ENCODE measurements at regions not wholly inside any gene's neighbourhood (a gene's known extent, or its start where the extent isn't known, plus 50 kb on each side); places are given as distances from the start of the nearest gene placed in this dataset.

DNA sequence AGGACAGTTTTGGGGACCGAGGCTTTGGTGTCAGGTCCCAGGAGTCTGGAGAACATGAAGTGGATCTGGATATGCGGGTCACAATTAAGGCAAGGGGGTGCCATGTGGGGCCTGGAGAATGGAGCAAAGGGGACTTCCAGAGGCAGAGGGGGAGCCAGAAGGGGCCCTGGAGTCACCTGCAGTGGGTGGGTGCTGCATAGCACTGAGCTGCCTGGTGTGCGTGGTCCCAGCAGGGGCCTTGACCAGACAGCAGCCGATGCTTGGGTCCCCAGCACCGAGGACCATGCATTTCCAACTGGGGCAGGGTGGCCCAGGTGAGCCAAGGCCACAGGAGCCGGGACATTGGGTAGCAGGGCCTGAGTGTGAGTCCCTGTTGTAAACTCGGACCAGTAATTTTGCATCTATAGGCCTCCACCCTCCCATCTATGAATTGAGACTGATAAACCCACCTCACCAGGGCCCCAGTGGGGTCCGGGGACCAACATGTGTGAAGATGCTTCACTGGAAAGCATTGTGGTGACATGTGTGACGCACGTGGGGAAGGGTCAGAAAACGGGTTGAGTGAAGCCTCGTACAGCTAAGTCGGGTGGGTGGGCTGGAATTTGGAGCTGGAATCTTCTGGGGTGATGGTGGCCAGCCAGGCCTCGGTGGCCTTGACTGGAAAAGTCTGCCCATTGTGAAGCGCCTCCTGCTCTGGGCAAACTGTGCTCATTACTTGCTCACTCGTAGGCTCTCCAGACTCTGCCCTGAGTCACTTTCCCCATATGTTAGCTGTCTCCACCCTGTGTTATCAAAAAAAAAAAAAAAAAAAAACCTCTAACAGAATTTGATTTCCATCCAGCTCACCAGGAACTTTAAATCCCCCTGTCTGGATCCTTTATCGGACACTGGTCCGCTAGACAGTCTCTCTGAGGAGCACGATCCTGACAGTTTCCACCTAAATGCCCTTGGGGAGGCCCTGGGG, 90.5 kb upstream of the ZNF469 start:
- DNase-seq, result no peak

DNA sequence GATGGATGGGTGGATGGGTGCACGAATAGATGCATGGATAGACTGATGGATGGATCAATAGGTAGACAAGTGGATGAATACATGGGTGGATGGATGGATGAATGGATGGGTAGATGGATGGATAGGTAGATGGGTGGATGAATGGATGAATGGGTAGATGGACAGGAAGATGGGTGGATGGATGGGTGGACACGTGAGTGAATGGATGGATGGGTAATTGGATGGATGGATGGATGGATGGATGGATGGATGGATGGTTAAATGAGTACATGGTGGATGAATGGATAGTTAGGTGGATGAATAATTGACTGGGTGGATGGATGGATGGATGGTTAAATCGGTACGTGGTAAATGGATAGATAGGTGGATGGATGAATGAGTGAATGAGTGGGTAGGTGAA, 89.7 kb upstream of the ZNF469 start:
- no peak for DNase-seq

DNA sequence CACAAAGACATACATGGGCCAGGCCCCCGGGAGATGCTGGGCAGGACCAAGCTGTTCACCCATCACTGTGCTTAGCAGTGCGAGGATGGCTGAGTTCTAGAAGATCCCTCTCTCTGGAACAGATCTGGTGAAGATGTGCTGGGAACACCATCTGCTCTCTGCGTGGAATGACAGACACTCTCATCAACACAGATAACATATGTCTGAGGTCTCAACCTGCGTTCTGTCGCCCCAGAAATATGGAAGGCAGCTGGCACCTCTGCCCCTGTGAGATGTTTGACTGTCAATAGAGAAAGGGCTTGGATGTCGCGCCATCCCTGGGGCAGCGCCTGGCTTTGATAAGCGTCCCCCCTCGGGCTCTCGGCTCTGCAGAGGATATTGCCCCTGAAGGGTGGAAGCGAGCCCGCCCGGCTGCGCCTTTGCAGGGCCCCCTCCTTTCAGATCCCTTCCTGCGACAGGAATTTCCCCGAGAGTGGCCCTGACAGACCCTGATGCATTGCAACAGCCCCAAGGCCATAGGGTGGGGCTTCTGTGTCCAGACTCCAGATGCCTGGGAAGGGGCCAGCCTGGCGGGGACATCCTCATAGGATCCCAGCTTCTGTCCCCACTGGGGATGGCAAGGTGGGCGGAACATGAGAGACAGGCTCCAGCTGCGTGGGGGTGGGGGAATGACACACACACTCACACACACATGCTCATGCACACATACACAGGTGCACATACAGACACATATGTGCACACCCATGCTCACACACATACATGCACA, 86.9 kb upstream of the ZNF469 start:
- no peak for DNase-seq

DNA sequence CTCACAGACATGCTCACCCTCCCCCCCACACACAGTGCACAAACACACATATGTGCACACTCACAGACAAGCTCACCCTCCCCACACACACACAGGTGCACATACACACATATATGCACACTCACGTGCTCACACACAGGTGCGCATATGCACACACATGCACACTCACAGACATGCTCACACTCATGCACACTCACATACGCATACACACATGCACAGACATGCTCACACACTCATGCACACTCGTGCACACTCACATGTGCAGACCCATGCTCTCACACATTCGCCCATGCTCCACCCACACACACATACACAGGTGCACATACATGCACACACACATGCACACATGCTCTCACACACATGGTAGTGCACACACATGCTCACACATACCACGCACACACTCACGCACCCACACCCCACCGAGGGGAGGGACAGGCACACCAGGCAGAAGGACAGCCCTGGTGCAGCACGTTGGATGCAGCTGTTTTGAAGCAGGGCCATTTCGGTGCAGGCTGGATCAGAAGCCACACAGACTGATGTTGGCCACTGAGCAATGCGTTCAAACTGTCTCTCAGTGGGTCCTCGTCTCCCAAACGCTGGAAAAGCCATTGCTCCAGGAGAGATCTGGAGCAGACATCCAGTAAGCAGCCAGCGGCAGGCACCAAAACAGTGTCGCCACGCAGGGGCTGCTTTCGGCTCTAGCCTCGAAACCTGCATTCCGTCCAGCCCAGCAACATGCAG, 86.2 kb upstream of the ZNF469 start:
- no peak for DNase-seq

DNA sequence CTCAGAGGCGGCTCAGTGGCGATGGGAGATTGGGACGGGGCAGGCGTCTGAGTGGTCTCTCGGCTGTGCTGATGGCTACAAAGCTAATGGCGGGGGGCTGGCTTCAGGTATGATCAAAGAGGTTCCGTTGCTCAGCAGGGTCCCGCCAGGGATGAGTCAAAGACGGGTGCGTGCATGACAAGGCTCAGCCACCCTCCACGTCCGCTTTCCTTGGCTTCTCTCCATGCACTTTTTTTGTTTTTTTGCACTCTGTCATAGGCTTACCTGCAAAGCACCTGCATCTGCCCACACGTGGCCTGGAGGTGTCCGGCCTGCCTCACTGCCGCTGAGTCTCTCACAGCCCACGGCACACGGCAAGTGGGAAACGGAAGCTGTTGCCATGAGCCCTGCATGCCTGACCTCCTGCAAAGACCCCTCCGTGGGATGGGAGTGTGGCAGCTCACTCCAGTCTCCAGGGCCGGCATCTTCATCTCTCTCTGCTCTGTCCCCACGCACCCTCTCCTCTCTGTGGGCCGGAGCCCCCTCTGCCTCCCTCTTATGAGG, 85.5 kb upstream of the ZNF469 start:
- no peak for DNase-seq

DNA sequence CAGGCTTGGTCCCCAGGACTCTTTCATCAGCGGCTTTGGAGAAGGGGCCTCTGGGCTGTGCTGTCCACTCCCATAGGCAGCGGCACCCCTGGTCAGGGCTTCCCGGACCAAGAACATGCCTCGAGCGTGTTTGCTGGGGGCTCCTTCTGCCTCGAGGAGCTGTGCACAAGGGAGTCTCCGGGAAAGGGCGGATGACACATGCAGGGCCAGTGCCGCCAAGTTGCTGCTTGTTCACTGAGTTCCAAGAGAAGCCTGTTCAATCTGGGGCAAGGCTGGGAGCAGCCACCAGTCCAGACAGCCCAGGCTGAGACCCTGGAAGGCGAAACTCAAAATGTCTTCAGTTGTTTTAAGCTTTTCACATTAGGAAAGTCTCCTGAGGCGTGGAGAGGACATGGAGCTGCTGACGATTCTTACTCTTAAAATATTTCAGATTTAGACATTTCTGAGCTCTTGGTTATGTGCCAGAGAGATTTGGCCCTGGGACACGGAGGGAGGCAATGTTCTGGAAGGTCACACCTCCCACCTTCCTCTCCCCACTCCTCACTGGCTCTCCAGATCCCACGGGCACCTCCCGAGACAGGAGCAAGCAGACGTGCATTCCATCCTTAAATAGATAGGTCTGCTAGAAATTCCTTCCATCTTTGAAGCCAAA, 84.5 kb upstream of the ZNF469 start:
- DNase-seq, result no peak

DNA sequence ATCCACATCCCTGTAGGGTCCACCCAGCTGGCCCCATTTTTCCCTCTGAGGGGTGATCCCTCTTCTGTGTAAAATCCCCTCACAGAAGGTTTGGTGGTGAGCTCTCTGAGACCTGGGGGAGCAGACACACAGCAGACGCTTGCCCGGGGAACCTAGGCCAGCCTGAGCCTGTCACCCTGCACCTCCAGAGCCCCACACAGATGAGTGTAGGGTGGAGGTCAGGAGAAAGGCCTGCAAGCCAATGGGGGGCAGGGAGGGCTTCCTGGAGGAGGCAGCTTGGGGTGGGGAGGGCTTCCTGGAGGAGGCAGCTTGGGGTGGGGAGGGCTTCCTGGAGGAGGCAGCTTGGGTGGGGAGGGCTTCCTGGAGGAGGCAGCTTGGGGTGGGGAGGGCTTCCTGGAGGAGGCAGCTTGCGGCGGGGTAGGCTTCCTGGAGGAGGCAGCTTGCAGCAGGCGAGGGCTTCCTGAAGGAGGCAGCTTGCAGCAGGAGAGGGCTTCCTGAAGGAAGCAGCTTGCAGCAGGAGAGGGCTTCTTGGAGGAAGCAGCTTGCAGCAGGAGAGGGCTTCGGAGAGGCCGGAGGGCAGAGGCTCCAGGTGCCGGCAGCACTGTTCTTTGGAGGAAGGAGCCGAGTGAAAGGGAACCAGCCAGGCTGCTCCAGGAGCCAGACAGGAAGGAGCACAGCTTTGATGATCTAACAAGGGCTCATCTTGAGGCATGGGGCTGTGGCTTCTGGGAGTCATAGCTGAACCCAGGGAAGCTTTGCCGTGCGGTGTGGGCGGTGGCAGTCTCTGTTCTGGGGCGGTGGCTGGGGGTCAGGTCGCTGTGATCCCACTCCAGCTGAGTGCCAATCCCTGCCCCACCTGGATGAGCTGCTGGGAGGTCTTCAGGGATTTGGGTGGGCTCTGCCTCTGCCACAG, 83.7 kb upstream of the ZNF469 start:
- no peak for DNase-seq

DNA sequence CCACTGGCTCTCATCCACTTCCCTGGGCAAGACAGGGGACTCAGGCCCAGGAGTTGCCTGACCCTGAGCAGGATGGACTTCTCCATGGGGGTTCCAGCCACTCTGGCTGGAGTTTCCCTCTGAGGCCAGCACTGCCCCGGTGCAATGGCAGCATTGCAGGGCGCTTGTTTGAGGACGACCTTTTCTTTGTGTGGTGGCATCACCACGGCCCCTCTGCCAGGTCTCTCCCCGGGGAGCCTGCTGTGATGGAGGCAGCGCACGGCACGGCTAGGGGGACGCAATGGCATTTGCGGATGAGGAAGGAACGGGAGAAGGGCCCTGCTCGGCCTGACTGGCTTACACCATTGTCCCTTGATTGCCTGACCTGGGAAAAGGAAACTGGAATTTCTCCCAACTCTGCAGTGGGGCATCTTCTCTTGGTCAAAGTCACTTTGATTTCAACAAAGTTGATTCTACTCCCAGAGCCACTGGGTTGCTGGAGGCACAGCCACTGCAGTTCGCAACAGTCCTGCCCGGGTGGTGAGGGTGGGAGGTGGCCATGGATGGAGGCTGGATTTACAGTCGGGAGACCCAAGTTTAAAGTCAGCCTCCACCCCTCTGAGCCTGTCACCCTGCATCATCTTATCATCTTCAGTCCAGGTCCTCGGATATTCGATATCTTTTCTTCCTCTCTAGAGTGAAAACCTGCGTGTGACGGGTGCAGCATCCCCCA, 82.9 kb upstream of the ZNF469 start:
- DNase-seq, result no peak

DNA sequence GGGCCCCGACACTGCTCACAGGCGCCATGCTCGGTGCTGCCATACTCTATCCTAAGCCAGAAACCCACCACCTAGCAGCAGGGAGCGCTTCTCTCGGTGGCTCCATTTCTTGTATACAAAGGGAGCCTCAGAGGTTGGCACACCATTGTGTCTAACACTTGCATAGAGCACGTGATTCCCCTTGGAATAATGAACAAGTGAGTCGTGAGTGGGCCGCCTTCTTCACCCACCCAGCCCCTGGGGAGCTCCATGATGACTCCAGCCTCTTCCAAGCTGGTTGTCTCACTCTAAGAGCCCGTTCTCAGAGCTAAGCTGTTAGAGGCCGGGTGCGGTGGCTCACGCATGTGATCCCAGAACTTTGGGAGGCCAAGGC, 82.3 kb upstream of the ZNF469 start:
- no peak for DNase-seq

DNA sequence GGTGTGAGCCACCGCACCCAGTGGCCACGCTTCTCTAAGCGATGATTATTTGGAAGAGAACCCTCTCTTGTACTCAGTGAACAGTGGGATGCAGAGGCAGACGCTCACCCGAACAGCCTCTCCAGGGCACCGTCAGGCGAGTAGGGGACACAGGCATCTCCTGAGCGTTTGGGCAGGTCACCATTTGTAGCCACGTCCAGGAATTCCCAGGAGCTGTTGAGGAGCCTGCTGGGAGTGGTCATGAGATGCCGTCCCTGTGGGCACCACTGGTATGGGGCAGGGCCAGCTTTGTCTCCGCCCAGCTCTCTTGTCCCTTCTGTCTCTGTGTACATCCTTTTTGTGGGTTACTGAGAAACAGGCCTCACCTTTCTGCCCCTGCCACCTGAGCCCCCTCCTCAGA, 81.3 kb upstream of the ZNF469 start:
- no peak for DNase-seq

DNA sequence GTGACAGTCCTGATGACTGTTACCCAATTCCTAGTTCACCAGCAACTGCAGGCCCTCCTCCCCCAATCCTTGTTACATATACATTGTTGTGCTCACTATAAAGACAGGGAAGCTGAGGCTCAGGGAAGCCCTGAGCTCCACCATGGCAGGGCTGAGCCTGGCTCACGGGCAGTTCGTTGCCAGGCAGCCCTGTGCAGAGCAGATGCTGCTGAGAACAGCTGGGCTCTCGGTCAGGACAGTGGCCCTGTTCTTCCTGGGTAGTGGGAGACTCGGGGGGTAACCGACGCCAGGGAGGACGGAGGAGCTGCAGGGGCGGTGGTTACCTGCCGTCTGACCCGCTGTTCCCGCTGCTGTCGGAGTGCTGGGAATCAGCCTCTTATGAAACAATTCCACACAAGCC, 80.9 kb upstream of the ZNF469 start:
- no peak for DNase-seq

DNA sequence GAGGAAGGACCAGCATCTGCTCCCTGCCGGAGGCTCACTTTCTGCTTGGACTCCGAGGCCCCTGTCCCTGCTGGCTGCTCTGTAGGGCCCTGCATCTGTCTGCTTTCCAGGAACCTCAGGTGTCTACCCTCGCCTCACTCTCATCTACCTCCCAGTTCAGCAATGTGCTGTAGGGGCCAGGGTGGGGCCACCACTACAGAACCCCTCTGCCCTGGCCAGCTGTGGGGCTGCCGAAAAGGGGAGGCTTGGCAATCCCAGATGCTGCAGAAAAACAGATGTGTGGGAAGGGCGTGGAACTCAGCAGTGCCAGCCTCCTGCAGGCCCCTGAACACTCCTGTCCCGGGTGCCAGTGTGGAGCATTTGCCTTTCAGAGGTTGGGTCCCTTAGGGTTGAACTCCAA, 80.1 kb upstream of the ZNF469 start:
- DNase-seq, result no peak

DNA sequence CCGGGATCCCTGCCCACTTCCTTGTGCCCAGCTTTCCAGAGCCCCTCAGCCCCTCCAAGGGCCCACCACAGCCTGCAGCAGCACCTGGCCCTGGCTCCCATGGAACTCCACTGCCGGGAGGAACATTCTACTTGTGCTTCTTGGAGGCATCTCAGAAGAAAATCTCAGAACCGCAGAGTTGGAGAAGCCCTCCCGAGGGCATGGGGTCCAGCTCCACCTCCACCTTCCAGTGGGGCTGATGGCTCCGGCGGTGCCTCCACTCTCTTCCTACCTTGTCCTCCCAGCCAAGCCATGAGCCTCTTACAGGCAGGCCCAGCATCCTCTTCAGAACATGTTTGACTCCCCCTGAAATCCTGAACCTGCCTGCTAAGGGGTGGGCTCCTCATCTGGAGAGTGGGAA, 79.4 kb upstream of the ZNF469 start:
- DNase-seq, result no peak

DNA sequence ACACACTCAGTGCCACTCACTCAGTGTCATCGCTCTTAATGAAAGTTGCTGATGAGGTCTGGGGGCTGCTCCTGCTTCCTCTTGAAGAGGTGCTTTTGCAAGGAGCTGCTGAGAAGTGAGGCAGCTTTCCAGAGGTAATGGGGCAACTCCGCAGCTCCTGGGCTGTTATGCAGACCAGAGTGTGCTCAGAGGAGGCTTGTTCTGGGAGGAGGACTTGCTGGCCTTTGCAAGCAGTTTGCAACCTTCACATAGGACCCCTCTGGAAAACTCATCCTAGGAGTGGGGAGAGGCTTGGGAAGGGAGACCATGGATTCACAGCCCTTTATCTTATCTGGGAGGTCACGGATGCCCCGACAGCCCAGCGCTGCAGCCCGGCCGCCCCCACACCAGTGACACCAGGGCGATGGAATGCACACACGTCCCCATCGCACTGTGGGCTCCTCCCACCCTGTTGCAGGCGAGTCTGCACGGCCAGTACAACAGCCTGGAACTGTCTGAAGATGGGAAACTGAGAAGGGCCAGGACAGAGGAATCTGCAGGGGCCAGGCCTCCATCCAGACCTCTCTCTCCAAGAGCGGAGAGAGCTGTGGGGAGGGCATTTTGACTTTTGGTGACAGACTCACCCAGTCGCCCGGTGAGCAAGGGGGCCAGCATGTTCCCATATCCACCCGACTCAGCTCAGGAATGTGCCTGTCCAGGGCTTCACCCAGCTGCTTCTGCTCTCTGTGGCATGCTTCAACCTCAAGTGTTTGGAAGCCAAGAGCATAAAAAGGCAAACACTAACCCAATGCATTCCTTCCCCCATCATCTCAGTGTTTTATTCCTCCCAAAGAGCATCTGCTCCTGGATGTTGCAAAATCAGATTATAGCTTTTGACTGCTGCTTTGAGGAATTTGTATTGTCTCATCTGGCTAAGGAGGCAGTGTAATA, 78.6 kb upstream of the ZNF469 start:
- no peak for DNase-seq

DNA sequence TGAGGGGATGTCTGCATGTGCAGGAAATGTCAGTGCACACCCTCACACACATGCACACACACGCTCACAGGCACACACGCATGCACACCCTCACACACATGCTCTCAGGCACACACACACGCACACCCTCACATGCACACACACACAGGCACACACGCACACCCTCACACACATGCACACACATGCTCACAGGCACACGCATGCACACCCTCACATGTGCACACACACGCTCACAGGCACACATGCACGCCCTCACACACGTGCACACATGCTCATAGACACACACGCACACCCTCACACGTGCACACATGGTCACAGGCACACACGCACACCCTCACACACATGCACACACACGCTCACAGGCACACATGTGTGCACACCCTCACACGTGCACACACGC, 77.6 kb upstream of the ZNF469 start:
- DNase-seq, result no peak

DNA sequence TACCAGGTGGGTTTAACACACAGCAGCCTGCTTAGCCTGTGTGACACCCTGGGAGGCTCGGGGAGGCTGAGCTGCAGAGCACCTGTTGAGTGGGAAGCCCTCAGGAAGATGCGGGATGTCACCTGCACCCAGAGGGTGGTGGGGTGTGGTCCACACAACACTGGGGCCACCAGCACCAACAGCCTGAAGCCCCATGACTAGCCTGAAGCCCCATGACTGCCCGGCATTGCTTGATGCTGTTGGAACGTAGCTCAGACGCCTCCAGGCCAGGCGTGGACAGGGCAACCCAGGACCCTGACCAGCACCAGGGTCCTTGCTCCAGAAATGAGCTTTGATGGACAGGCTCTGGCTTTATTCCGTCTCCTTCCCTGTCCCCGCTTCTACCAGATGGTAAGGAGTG, 76.3 kb upstream of the ZNF469 start:
- DNase-seq, result no peak

DNA sequence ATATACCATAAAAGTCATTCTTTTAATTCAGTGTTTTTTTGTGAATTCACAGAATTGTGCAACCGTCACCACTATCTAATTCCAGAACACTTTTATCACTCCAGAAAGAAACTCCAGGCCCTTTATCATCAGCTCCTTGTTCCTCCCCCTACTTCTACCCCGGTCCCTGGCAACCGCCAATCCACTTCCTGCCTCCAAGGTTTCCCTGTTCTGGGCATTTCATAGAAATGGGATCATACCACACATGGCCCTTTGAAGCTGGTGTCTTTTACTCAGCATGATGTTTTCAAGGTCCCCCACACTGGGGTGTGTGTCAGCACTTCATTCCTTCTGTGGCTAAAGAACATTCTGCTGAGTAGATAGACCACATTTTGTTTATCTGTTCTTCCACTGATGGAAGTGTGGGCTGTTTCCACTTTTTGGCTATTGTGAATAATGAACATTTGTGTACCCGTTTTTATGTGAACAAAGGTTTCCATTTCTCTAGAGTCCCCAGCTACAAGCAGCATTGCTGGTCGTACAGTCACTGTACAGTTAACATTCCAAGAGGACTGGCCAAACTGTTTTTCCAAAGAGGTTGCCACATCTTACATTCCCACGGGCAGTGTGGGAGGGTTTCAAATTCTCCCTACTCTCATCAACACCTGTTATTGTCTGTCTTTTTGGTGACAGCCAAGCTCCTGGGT, 75.8 kb upstream of the ZNF469 start:
- no peak for DNase-seq

DNA sequence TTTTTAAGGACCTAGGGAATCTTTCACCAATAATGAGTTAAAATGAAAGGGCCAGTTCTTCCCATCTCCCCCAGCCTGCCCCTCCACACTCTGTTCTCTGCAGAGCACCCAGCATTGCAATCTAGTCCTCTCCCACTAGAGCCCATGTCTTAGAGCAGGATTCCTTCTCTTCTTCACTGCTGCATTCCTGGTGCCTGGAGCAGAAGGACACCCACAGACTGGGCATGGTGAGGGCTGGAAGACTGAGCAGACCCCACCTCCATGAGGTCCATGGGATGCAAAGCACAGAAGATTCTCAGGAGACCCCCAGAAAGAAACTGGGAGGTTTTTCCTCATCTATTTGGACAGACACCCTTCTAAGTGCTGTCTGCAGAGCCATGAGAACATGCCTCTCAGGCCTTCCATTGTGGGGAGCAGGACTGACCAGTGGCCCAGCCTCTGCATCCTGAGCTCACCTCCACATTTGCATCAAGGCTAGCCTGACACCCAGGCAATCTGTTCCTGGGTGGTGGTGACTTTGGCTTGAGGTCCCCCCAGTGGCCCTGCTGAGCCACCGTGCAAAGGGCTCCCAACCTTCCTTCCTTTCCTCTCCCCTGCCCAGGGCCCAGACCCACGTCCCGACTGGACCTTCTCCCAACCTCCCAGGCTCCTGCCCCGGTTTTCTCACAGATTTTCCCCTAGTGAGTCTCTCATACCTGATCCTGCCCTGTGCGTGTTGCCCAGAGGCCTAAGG, 74.2 kb upstream of the ZNF469 start:
- no peak for DNase-seq
